Kidney (tissue), 13 donors: ENCODE measurements at regions not wholly inside any gene's neighbourhood (a gene's known extent, or its start where the extent isn't known, plus 50 kb on each side); places are given as distances from the start of the nearest gene placed in this dataset.
A peak's percentile ranks its signal among the peaks of the same experiment; 100 is the strongest.

ENCODE experiments used
- DNase-seq, 5 donors: peaks; one replicate each; pipeline ENCODE4 v3.0.0-alpha.2; 2013 to 2020
- FAIRE-seq: peaks from 2 replicates; lab custom pipeline; 2012; peaks lifted over from hg19 to GRCh38; lab: Jason Lieb, UNC
- H3K27ac ChIP-seq, 2 donors: one replicate each; pipeline ENCODE4 v1.7.0; 2013; ENCODE audit warnings: low read depth in 2 of 2, low read length in 2 of 2, inconsistent platforms in 1 of 2
- H3K27me3 ChIP-seq: one replicate; pipeline ENCODE4 v1.7.1; 2013; ENCODE audit warnings: low read length, inconsistent platforms; ENCODE audit not compliant: control insufficient read depth, insufficient read depth
- H3K36me3 ChIP-seq, 3 donors: one replicate each; pipeline versions ENCODE4 v1.7.0 to v1.7.1; 2013; ENCODE audit warnings: low read length in 3 of 3, control low read depth in 1 of 3, inconsistent platforms in 1 of 3; ENCODE audit not compliant: insufficient read depth in 3 of 3, control insufficient read depth in 2 of 3
- H3K4me1 ChIP-seq, 3 donors: one replicate each; pipeline versions ENCODE4 v1.7.0 to v1.7.1; 2013; ENCODE audit warnings: low read length in 3 of 3, inconsistent platforms in 1 of 3, low read depth in 1 of 3; ENCODE audit not compliant: control insufficient read depth in 2 of 3, insufficient read depth in 2 of 3
- H3K4me3 ChIP-seq, 3 donors: one replicate each; pipeline versions ENCODE4 v1.7.0 to v1.8.1; 2013; ENCODE audit warnings: low read length in 3 of 3, control low read depth in 1 of 3, inconsistent platforms in 1 of 3
- H3K9ac ChIP-seq, 3 donors: one replicate each; pipeline versions ENCODE4 v1.7.0 to v1.7.1; 2013; ENCODE audit warnings: low read length in 3 of 3, control low read depth in 1 of 3, inconsistent platforms in 1 of 3
- H3K9me3 ChIP-seq, 3 donors: one replicate each; pipeline versions ENCODE4 v1.7.0 to v1.7.1; 2013; ENCODE audit warnings: low read length in 3 of 3, control low read depth in 1 of 3, inconsistent platforms in 1 of 3; ENCODE audit not compliant: control insufficient read depth in 2 of 3, insufficient read depth in 1 of 3
- CTCF ChIP-seq: IDR thresholded peaks from 3 replicates; pipeline ENCODE4 v1.5.1; 2012; ENCODE audit warnings: mild to moderate bottlenecking, moderate library complexity, borderline replicate concordance; ENCODE audit not compliant: insufficient read depth; ENCODE audit errors: extremely low read depth
- intact Hi-C: fragments of 100-400 bp; cut with DNase I; formaldehyde crosslinking; loops from one replicate; pipeline ENCODE4 v1.11.1; 2022
- donor health status: control.
- donor health status: control.
- donor health status: control.
- donor health status: control.
- donor health status: control.
- donor health status: DM: yes; HTN: yes; CAD: no.
- donor health status: Normal renal cell carcinoma (clear cell type).

- Histone ChIP-seq H3K27me3 (no peaks in the 10 kb centered on the region), H3K4me3 (peak overlapping the region in 1 of 3 donors; percentile 29), H3K9me3 (no peaks in the 10 kb centered on the region), H3K4me1 (peaks cover 0 to 6% (median 4%) of the 10 kb centered on the region in 3 donors), H3K36me3 (no peaks in the 10 kb centered on the region), H3K9ac (peak overlapping the region in 1 of 3 donors; percentile 5), H3K27ac (peak overlapping the region; percentile 67 to 80)
- FAIRE-seq (no peak), DNase-seq (peak in 4 of 5 donors; percentile 40 to 75 (median 58))
- intact Hi-C loops = no loop called here
- no peak for TF ChIP-seq CTCF
Measured at GRCh38 chrX:41002026-41002425, 83.2 kb upstream of the USP9X start.

- Histone ChIP-seq H3K4me3 (no peak overlapping the region), H3K27ac (peak overlapping the region in 1 of 2 donors; percentile 3), H3K36me3 (no peaks in the 10 kb centered on the region), H3K9ac (no peak overlapping the region), H3K4me1 (peaks cover 0 to 6% (median 4%) of the 10 kb centered on the region in 3 donors), H3K9me3 (no peaks in the 10 kb centered on the region), H3K27me3 (peaks cover 2% of the 10 kb centered on the region)
- TF ChIP-seq CTCF = no peak
- no peak for DNase-seq
- intact Hi-C loops = no loop called here
- FAIRE-seq = no peak
Measured at GRCh38 chrX:41003506-41004270, 81.6 kb upstream of the USP9X start.

- no peak for TF ChIP-seq CTCF
- FAIRE-seq (no peak), DNase-seq (no peak)
- peaks cover 0 to 12% (median 6%) of the 10 kb centered on the region in 3 donors for H3K4me1 ChIP-seq
- H3K27ac ChIP-seq = no peak overlapping the region
- intact Hi-C loops = no loop called here
- H3K27me3 ChIP-seq = peaks cover 2% of the 10 kb centered on the region
- no peak overlapping the region for H3K4me3 ChIP-seq
- H3K36me3 ChIP-seq = no peaks in the 10 kb centered on the region
- no peak overlapping the region for H3K9ac ChIP-seq
- H3K9me3 ChIP-seq = no peaks in the 10 kb centered on the region
Measured at GRCh38 chrX:41005445-41005992, 79.7 kb upstream of the USP9X start.
